ENCODE measurements at regions not wholly inside any gene's neighbourhood (a gene's known extent, or its start where the extent isn't known, plus 50 kb on each side); places are given as distances from the start of the nearest gene placed in this dataset.

- DNase-seq (ENCODE audit: low read depth in 1 of 2, low spot score in 1 of 2): no peak
- Histone ChIP-seq H3K27me3 (ENCODE audit: insufficient read depth, poor library complexity, severe bottlenecking) (no peaks in the 10 kb centered on the region), H3K27ac (replicated peaks) (no peak overlapping the region), H3K4me3 (replicated peaks; ENCODE audit: insufficient read depth, low read length) (no peak overlapping the region)
- TF ChIP-seq GABPA (IDR thresholded peaks at IDR 0.05; ENCODE audit: low read depth): no peak
- TF ChIP-seq SPI1 (IDR thresholded peaks at IDR 0.05; ENCODE audit: borderline replicate concordance, low read depth): no peak
- TF ChIP-seq CTCF (IDR thresholded peaks at IDR 0.05; ENCODE audit: insufficient read depth, low read length): no peak
- no peak for TF ChIP-seq POLR2AphosphoS5 (IDR thresholded peaks at IDR 0.05; ENCODE audit: low read depth)
- no peak for TF ChIP-seq REST (IDR thresholded peaks at IDR 0.05; ENCODE audit: insufficient replicate concordance, low read depth)
Measured at GRCh38 chr6:135638108-135638507, 140.6 kb upstream of the AHI1 start.

- H3K27me3 ChIP-seq (ENCODE audit: insufficient read depth, poor library complexity, severe bottlenecking): no peaks in the 10 kb centered on the region
- H3K27ac ChIP-seq (replicated peaks): no peak overlapping the region
- DNase-seq (ENCODE audit: low read depth in 1 of 2, low spot score in 1 of 2): no peak
- TF ChIP-seq CTCF (IDR thresholded peaks at IDR 0.05; ENCODE audit: insufficient read depth, low read length) (no peak), GABPA (IDR thresholded peaks at IDR 0.05; ENCODE audit: low read depth) (no peak), REST (IDR thresholded peaks at IDR 0.05; ENCODE audit: insufficient replicate concordance, low read depth) (no peak), POLR2AphosphoS5 (IDR thresholded peaks at IDR 0.05; ENCODE audit: low read depth) (no peak), SPI1 (IDR thresholded peaks at IDR 0.05; ENCODE audit: borderline replicate concordance, low read depth) (no peak)
- H3K4me3 ChIP-seq (replicated peaks; ENCODE audit: insufficient read depth, low read length): no peak overlapping the region
Measured at GRCh38 chr6:135640048-135640447, 142.5 kb upstream of the AHI1 start.

- TF ChIP-seq SPI1 (IDR thresholded peaks at IDR 0.05; ENCODE audit: borderline replicate concordance, low read depth) (no peak), GABPA (IDR thresholded peaks at IDR 0.05; ENCODE audit: low read depth) (no peak), POLR2AphosphoS5 (IDR thresholded peaks at IDR 0.05; ENCODE audit: low read depth) (no peak), CTCF (IDR thresholded peaks at IDR 0.05; ENCODE audit: insufficient read depth, low read length) (no peak), REST (IDR thresholded peaks at IDR 0.05; ENCODE audit: insufficient replicate concordance, low read depth) (no peak)
- no peak for DNase-seq (ENCODE audit: low read depth in 1 of 2, low spot score in 1 of 2)
- no peaks in the 10 kb centered on the region for H3K27me3 ChIP-seq (ENCODE audit: insufficient read depth, poor library complexity, severe bottlenecking)
Measured at GRCh38 chr6:135640449-135641111, 143.0 kb upstream of the AHI1 start.

More at GRCh38 chr6:135640449-135641111, 143.0 kb upstream of the AHI1 start:
- no peak overlapping the region for H3K27ac ChIP-seq (replicated peaks)
- no peak overlapping the region for H3K4me3 ChIP-seq (replicated peaks; ENCODE audit: insufficient read depth, low read length)
